Activated CD4-positive, alpha-beta T cell treated with anti-CD3 and anti-CD28 coated beads, Interleukin-2, amount 50 U/mL, for 24 hours (primary cell): ENCODE measurements at regions not wholly inside any gene's neighbourhood (a gene's known extent, or its start where the extent isn't known, plus 50 kb on each side); places are given as distances from the start of the nearest gene placed in this dataset.

Experiments used
- DNase-seq, 2 donors: peaks; one replicate each; pipeline ENCODE4 v3.0.0-alpha.2; 2020; ENCODE audit warnings: low read depth in 1 of 2, low spot score in 1 of 2

DNA sequence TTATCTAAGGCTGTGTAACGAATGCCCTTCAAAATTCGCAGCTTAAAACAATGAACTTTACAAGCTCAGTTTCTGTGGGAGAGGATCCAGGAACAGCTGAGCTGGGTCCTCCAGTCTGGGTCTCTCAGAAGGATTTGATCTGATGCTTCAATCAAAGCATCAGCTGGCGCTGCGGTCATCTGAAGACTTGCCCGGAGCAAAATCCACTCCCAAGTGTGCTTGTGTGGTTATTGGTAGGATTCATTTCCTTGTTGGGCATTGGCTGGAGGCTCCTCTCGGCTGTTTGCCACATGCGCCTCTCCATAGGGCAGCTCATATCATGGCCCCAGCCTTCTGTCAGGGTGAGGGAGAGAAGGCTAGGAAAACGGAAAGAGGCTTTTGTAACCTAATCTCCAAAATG lies 269.3 kb upstream of the CHD6 start:
- DNase-seq, result no peak

DNA sequence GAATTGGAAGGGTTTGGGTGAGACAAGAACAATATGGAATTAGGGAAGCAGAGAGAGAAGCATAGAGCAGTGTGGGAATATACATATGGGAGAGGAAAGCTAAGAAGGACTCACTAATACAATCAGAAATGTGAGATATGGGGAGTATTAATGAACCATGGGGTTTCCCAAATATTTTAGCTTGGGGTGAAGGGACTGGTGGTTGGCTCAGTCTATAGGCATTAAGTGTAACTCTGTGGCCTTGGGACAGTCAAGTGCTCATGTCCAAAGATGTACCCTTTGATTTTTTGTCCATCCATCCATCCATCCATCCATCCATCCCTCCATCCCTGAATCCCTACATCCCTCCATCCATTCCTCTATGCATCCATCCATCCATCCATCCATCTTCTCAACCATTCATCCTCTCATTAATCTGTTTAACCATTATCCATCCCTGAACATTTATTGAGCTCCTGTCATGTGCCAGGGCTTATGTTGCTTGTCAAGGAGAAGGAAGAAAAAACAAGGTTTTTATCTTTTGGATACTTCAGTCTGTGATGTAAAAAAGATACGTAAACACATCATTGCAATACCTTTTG lies 263.4 kb upstream of the CHD6 start:
- DNase-seq, result no peak

DNA sequence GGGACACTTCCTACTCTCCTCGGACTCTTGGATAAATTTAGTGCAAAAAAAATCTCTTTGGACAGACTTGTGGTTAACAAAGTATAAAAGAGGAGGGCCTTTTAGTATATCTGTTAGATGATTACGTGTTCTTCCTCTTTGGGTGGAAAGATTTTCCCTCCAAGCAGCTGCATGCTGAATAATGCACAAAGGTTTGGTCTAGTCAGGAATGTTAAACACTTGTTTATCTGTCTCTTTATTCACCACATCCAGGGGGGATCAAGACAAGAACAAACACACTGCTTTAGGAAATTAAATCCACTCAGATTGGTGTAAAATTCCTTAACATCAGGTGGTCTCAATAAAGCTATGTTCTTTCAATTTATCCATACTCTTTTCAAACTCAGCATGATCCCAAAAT lies 260.9 kb upstream of the CHD6 start:
- no peak for DNase-seq

- DNase-seq, result no peak
These were observed 259.7 kb upstream of the CHD6 start for GRCh38 chr20:41877911-41878310.

DNA sequence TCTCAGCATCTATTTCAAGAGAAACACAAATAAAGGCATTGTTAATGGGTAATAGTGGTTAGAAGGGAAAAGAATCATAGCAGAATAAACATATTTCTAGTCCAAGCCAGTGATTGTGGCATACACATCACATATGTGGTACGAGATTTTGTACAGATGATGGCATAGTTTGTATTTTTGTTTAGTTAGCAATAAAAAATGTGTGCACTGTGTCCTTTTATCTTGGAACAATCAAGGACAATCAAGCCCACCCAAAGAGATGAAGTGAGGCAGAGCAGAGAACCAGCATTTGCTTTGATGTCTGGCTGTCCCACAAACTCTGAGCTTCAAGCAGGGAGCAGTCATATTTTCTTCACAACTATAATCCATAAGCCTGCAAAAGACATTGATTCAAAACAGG lies 256.5 kb upstream of the CHD6 start:
- DNase-seq, result no peak

DNA sequence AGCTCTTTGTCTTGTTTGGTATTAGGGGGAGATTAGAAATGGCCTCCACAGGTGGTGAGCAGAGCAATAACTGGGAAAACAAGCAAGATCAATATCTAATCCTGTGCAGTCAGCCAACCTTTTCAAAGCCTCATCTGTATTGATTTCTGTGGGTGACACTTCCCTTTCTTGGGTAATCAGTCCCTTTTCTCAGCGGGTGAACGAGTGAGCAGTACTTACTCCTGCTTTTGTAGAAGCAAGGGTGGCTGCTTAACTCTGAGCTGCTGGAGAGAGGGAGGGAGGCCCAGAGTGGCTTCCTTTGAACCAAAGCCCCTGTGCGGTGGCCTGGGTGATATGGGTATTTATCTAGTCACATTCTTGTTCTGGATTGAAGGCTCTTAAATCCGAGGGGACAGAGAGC lies 254.8 kb upstream of the CHD6 start:
- DNase-seq, result no peak

- no peak for DNase-seq
These were observed 252.8 kb upstream of the CHD6 start for GRCh38 chr20:41870869-41871462.

GRCh38 chr20:41869261-41869660 lies 251.1 kb upstream of the CHD6 start:
- no peak for DNase-seq

- no peak for DNase-seq
These were observed 247.8 kb upstream of the CHD6 start for GRCh38 chr20:41865938-41866337.

DNA sequence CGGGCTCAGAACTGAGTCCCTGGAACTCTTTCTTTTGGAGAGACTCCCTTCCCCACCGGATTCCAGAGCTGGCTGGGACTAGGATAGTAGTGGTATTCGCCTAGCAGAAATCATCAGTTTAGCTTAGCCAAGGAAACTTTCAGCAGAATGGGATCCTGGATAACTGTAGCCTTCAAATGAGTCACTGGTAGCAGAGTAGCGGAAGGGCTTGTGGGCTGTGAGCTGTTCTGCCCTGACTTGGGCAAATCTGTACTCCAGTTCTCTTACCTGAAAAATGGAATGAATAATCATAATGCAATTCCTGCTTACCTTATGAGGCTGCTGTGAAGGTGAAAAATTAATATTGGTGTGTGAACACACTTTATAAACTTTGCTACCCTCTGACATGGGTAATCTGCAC lies 244.3 kb upstream of the CHD6 start:
- no peak for DNase-seq

DNA sequence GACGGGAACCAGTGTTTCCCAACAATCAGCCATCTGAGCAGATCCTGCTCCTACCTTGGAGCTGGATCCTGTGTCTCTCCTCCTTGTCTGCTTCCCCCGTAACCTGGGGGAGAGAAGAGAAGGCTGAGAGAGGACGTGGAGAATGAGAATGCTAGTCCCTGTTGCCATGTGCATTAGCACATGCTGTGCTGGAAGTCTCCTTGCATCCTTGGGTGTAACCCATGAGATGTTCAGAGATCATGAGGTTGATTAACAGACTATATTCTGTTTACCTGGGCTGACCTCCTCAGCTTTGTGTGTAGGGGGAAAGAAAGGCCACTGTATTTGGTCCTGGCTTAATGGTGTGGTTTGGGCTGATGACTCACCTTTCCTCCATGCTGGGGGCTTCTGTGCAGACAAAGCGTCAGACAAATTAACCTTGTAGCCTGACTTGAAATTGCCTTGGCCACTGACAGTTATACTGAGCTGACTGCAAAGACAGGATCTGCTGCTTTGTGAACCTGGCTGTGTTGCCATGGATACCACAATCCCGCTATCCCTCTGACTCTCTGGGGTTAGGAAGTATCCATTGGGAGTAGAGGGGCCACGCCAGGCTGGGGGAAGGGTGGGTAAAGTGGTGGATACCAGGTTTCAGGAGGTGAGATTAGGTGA lies 243.7 kb upstream of the CHD6 start:
- DNase-seq, result no peak

DNA sequence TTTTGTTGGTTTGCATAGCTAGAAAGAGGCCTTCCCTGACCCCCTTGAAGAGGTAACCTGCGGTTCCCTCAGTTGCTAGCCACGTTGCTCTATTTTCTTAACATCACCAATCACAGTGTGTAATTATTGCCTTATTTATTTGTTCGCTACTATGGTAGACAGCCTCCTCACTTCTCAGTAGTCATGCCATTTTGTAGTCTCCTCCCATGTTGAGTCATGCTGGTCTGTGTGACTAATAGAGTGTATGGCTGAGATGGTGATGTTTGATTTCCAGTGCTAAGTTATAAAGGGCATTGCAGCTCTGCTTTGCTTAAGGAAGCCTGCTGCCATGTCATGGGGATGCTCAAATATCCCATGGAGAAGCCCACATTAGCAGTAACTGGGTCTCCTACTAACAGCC lies 236.6 kb upstream of the CHD6 start:
- no peak for DNase-seq

- DNase-seq, result no peak
These were observed 235.6 kb upstream of the CHD6 start for GRCh38 chr20:41853806-41854205.

DNA sequence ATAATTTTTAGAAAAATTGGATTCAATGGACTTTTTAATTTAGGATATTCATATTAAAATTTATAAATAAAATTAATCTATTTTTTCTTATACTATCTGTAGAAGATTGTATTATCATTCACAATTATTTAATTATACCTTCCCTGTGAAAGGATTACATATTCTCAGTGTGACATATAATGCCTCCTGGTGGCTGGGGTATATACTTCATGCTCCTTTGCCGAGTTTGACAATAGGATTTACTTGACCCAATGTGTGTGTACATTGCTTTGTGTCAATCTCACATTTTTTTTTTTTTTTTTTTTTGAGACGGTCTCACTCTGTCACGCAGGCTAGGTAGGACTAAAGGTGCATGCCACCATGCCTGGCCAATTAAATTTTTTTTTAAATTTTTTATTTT lies 230.0 kb upstream of the CHD6 start:
- DNase-seq, result no peak

DNA sequence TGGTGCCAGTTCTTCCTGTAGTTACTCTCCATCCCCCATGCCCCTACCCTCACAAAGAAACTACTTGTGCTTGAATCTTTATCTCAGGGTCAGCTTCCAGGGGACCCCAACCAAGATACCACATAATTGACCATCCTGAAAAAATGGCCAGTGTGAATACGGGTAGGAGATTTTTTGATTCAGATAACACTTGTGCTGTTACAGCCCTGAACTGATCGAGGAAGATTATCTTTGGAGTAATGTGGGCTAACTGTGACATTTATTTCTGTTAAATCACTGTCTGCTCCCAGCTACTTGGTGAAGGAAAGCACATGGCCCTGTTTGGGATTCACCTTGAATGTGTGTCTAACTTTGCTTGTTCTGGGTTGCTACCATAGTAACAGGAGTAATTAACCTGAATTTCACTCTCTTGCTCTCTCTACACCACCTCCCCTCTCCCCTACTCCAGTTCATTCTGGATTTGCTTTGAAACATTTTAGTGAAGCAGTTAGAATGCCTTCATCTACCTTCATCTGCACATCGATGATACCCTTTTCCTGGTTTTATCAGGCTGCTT lies 219.6 kb upstream of the CHD6 start:
- no peak for DNase-seq

DNA sequence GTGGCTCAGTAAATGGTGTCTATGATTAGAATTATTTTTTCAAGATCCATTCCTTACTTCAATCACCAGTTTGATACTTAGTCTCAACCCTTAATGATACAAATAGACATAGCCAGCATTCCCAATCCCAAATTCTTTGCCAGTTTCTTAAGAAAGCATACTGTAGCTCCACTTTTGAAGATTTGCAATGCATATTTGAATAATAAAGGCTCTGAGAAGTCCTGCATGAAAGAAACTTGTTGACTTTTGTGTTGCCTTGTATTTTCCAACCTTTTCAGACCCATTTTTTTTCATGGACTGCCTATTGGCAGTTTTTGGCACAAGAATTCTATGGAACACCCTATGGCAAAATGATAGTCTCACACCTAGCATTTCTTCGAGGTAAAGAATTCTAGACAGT lies 215.6 kb upstream of the CHD6 start:
- no peak for DNase-seq

- DNase-seq, result no peak
These were observed 212.5 kb upstream of the CHD6 start for GRCh38 chr20:41830702-41831101.

DNA sequence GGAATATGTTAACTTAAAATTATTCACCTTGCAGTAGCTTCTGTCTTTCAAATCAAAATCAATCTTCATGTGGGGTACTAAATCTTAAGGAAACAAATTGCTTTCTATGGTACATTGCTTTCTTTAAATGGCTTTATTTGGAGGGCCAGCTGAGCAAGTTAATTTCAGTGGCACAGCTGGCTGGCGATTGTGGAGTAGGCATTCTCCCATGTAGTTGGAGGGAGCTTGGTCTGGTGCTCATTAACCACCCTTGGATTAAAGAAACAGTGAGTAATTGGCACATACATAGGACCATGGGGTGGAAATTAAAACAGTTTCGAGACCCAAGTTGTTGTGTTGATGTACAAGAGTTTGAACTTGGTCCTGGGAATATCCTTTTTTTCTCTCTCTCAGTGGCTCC lies 201.3 kb upstream of the CHD6 start:
- no peak for DNase-seq

DNA sequence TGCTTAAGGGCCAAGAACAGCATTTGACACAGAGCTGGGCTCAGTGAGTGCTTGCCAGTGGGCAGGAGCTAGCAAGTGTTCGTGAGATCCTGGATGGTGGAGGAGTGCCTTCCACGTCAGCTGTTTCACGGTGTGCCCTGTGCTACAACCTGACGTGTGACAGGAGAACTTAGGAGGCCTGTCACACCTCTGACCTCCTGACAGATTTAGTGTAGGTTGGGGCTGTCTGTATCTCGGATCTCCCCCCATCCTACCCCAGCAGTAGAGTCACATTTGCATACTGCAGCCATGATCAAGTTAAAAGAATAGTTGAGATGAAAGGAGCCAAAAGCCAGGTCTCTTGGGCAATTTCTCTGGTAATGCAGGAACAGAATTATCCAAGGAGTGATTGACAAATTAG lies 200.8 kb upstream of the CHD6 start:
- no peak for DNase-seq

GRCh38 chr20:41818369-41818768 lies 200.2 kb upstream of the CHD6 start:
- no peak for DNase-seq

DNA sequence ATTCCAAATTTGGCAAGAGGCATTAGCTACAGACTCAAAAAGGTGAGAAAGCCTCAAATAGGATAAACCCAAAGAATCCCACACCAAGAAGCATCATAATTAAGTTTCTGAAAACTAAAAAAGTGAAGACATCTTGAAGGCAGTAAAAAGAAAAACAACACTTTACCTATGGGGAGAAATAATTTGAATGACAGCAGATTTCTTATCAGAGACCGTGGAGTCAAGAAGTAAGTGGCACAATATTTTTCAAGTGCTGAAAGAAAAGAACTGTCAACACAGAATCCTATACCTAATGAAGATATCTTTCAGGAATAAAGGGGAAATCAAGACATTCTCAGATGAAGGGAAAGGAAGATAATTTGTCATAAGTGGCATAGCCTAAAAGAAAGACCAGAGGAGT lies 193.3 kb upstream of the CHD6 start:
- DNase-seq, result no peak

DNA sequence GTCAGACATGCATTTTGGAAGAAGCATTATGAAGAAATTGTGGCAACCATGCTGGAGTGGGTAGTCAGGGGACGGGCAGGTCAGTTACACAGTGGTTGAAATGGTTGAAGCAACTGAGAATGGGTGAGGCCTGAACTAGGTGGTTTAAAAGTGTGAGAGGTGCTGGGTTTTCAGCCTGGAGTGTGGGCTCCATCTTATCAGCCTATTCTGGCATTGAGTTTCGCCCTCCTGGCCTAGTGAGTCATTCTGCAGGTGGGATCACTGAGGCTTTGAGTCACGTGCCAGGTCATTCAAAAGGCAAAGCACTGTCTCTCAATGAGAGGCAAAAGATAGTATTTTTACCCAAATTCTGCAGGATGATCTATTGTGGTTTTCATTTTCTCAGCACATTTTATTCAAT lies 181.9 kb upstream of the CHD6 start:
- DNase-seq, result no peak
